Transverse colon (tissue), 4 donors: ENCODE measurements at regions not wholly inside any gene's neighbourhood (a gene's known extent, or its start where the extent isn't known, plus 50 kb on each side); places are given as distances from the start of the nearest gene placed in this dataset.
"Not testable (repeated sequence)": the region's sequence is repeated elsewhere in the genome, so short reads cannot be mapped to it uniquely, and the experiment has no call there.

ENCODE experiments used
- DNase-seq: peaks from one replicate; pipeline ENCODE4 v3.0.0-alpha.2; 2019
- H3K27ac ChIP-seq, 4 donors: fragments of 200-600 bp; sonication (generic); 2 replicates each; pipeline ENCODE4 v1.5.1; 2016 to 2018; ENCODE audit warnings: inconsistent platforms in 4 of 4
- H3K27me3 ChIP-seq: fragments of 200-600 bp; sonication (generic); 2 replicates; pipeline ENCODE4 v1.5.1; 2017; ENCODE audit warnings: inconsistent platforms
- H3K36me3 ChIP-seq, 4 donors: fragments of 200-600 bp; sonication (generic); 2 replicates each; pipeline ENCODE4 v1.5.1; 2017 to 2019; ENCODE audit warnings: inconsistent platforms in 4 of 4
- H3K4me1 ChIP-seq, 4 donors: fragments of 200-600 bp; sonication (generic); 2 replicates each; pipeline ENCODE4 v1.5.1; 2017 to 2020; ENCODE audit warnings: inconsistent platforms in 4 of 4
- H3K4me3 ChIP-seq, 4 donors: fragments of 200-600 bp; sonication (generic); 1 replicate in 1 of 4; 2 replicates in 3 of 4; pipeline versions ENCODE4 v1.5.1 to v1.6.1; 2017 to 2019; ENCODE audit warnings: inconsistent platforms in 4 of 4
- H3K9me3 ChIP-seq, 2 donors: fragments of 200-600 bp; sonication (generic); 2 replicates each; pipeline ENCODE4 v1.5.1; 2017 to 2019; ENCODE audit warnings: inconsistent platforms in 2 of 2
- EP300 ChIP-seq: sonication (generic); formaldehyde crosslinking; IDR thresholded peaks from one replicate; pipeline ENCODE4 v1.6.1; 2017; ENCODE audit warnings: antibody characterized with exemption, low read depth
- POLR2A ChIP-seq: fragments of 450-650 bp; IDR thresholded peaks from one replicate; pipeline ENCODE4 v1.6.1; 2016; ENCODE audit warnings: antibody characterized with exemption, mild to moderate bottlenecking, moderate library complexity
- POLR2AphosphoS5 ChIP-seq, 3 donors: sonication (generic); formaldehyde crosslinking; IDR thresholded peaks; one replicate each; pipeline ENCODE4 v1.6.1; 2016; ENCODE audit warnings: antibody characterized with exemption in 3 of 3
- WGBS, 2 donors: methylation state at CpG; one replicate each; pipeline ENCODE4 v1.1.5; 2018; ENCODE audit warnings: low coverage in 1 of 2; 5-methylcytosine and 5-hydroxymethylcytosine counted together
- in situ Hi-C, 4 donors: fragments of 200-750 bp; cut with MboI; loops; one replicate each; pipeline versions ENCODE4 v1.15.0 to v1.15.1; 2017; ENCODE audit warnings: low sequenced_read_pairs in 3 of 4, low pct_ligation_motif_present in 1 of 4, low pct_unique_long_range_greater_than_20kb in 1 of 4
- intact Hi-C: fragments of 100-400 bp; cut with DNase I; formaldehyde crosslinking; loops from one replicate; pipeline ENCODE4 v1.15.1; 2023; ENCODE audit warnings: low total_unique reads
- TF ChIP-seq, protein P1 (sequence below), 5 experiments: fragments of 200-600 bp in 3 of 5; fragments of 450-650 bp in 2 of 5; sonication (generic) in 3 of 5; IDR thresholded peaks; 1 replicate in 2 of 5; 2 replicates in 3 of 5; pipeline ENCODE4 v1.5.1; 2016 to 2017; ENCODE audit warnings: antibody characterized with exemption in 5 of 5, inconsistent platforms in 3 of 5, mild to moderate bottlenecking in 2 of 5, moderate library complexity in 1 of 5

DNA sequence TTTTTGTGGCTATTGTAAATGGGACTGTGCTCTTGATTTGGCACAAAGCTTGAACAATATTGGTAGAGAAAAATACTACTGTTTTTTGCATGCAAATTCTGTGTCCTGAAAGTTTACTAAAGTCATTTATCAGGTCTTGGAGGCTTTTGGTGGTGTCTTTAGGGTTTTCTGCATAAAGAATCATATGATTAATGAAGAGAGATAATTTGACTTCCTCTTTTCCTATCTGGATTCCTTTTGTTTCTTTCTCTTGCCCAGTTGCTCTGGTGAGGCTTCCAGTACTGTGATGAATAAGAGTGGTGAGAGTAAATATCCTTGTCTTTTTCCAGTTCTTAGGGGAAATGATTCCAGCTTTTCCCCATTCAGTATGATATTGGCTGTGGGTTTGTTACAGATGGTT is 1166.7 kb downstream of the NCAM2 start:
- TF ChIP-seq, protein P1, sequence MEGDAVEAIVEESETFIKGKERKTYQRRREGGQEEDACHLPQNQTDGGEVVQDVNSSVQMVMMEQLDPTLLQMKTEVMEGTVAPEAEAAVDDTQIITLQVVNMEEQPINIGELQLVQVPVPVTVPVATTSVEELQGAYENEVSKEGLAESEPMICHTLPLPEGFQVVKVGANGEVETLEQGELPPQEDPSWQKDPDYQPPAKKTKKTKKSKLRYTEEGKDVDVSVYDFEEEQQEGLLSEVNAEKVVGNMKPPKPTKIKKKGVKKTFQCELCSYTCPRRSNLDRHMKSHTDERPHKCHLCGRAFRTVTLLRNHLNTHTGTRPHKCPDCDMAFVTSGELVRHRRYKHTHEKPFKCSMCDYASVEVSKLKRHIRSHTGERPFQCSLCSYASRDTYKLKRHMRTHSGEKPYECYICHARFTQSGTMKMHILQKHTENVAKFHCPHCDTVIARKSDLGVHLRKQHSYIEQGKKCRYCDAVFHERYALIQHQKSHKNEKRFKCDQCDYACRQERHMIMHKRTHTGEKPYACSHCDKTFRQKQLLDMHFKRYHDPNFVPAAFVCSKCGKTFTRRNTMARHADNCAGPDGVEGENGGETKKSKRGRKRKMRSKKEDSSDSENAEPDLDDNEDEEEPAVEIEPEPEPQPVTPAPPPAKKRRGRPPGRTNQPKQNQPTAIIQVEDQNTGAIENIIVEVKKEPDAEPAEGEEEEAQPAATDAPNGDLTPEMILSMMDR (IDR thresholded peaks at IDR 0.05), result no peak
- TF ChIP-seq POLR2AphosphoS5 (IDR thresholded peaks at IDR 0.05) (no peak), POLR2A (no peak), EP300 (no peak)
- H3K4me3 ChIP-seq, result no peak overlapping the region
- in situ Hi-C loops, result no loop called here
- H3K27ac ChIP-seq, result no peak overlapping the region
- peaks cover 0 to 4% of the 10 kb centered on the region in 2 donors for H3K9me3 ChIP-seq
- H3K4me1 ChIP-seq, result no peaks in the 10 kb centered on the region
- H3K36me3 ChIP-seq, result no peaks in the 10 kb centered on the region
- no peaks in the 10 kb centered on the region for H3K27me3 ChIP-seq
- intact Hi-C loops, result no loop called here
- no peak for DNase-seq

DNA sequence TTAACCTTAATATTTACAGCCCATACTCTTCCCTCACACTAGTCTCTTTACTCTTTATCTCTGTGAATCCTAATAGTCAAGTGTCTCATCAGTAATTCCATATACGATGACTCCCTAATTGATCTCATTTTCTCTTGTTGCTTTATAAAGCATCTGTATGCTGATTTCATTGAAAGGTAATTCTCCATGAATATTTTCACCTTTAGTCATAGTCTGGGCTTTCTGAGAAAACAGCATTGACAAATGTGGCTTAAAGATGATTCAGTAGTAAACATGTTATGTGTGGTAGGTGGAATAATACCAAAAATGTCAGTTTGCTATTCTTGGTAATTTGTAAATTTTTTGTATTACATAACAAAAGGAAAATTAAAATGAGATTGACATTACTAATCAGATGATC is 1176.5 kb downstream of the NCAM2 start:
- in situ Hi-C loops (no loop called here), intact Hi-C loops (no loop called here)
- H3K4me3 ChIP-seq, result no peak overlapping the region
- no peak overlapping the region for H3K27ac ChIP-seq
- no peaks in the 10 kb centered on the region for H3K9me3 ChIP-seq
- H3K27me3 ChIP-seq, result no peaks in the 10 kb centered on the region
- no peaks in the 10 kb centered on the region for H3K36me3 ChIP-seq
- DNase-seq, result no peak
- 94 to 100% methylated on average over 1 of the region's 1 CpG for WGBS, 2 donors
- no peaks in the 10 kb centered on the region for H3K4me1 ChIP-seq
- no peak for TF ChIP-seq EP300
- TF ChIP-seq, protein P1 (IDR thresholded peaks at IDR 0.05), result no peak
- no peak for TF ChIP-seq POLR2AphosphoS5 (IDR thresholded peaks at IDR 0.05)
- TF ChIP-seq POLR2A, result no peak

DNA sequence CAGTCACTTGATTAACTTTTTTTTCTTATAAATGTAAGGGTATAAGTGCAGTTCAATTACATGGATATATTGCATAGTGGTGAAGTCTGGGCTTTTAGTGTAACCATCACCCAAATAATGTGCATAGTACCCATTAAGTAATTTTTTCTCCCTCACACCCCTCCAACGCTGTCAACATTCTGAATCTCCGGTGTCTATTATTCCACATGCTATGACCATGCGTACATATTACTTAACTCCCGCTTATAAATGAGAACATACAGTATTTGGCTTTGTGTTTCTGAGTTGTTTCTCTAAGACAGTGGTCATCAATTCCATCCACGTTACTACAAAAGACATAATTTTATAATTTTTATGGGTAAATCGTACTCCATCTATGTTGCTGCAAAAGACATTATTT is 1191.1 kb downstream of the NCAM2 start:
- Histone ChIP-seq H3K4me1 (no peaks in the 10 kb centered on the region), H3K36me3 (no peaks in the 10 kb centered on the region), H3K27ac (no peak overlapping the region), H3K9me3 (no peaks in the 10 kb centered on the region), H3K4me3 (no peak overlapping the region), H3K27me3 (no peaks in the 10 kb centered on the region)
- no peak for DNase-seq
- intact Hi-C loops (no loop called here), in situ Hi-C loops (no loop called here)
- WGBS, 2 donors, result 92 to 97% methylated on average over 6 of the region's 6 CpGs
- TF ChIP-seq POLR2A, result no peak
- TF ChIP-seq POLR2AphosphoS5 (IDR thresholded peaks at IDR 0.05), result no peak

- intact Hi-C loops, result no loop called here
- WGBS, 2 donors, result 29 to 63% methylated on average over 1 of the region's 1 CpG
- H3K4me3 ChIP-seq, result no peak overlapping the region
- no peaks in the 10 kb centered on the region for H3K36me3 ChIP-seq
- no peak overlapping the region for H3K27ac ChIP-seq
- TF ChIP-seq EP300, result no peak
- no peak for TF ChIP-seq POLR2AphosphoS5 (IDR thresholded peaks at IDR 0.05)
- TF ChIP-seq POLR2A, result no peak
- TF ChIP-seq, protein P1 (IDR thresholded peaks at IDR 0.05), result no peak
- no peaks in the 10 kb centered on the region for H3K27me3 ChIP-seq
- H3K9me3 ChIP-seq, result no peaks in the 10 kb centered on the region
- in situ Hi-C loops, result no loop called here
- no peaks in the 10 kb centered on the region for H3K4me1 ChIP-seq
- DNase-seq, result no peak
Measured at GRCh38 chr21:22191581-22191980, 1193.4 kb downstream of the NCAM2 start.

DNA sequence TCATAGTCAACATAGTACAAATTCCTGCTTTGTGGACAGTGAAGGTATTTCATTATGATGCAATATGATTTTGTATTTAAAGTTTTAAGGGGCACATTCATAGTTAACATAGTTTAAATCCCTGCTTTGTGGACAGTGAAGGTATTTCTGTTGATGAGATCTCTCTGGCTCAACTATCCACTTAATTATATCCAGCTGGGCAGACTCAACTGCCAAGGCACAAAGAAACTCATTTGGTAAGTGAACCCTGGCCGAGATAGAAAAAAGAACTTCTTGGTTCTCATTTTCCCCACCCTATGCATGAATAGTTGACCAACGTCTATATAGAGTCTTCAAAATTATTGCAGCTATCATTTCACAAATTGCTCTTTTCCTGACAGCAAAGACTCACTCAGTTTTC is 1194.6 kb downstream of the NCAM2 start:
- H3K27ac ChIP-seq, result no peak overlapping the region
- H3K27me3 ChIP-seq, result no peaks in the 10 kb centered on the region
- TF ChIP-seq EP300 (no peak), POLR2A (no peak), POLR2AphosphoS5 (IDR thresholded peaks at IDR 0.05) (no peak)
- TF ChIP-seq, protein P1 (IDR thresholded peaks at IDR 0.05), result no peak
- intact Hi-C loops, result no loop called here
- H3K4me3 ChIP-seq, result no peak overlapping the region
- H3K9me3 ChIP-seq, result no peaks in the 10 kb centered on the region
- no peak for DNase-seq
- no peaks in the 10 kb centered on the region for H3K36me3 ChIP-seq
- H3K4me1 ChIP-seq, result no peaks in the 10 kb centered on the region
- WGBS, 2 donors, result 54 to 65% methylated on average over 2 of the region's 2 CpGs
- in situ Hi-C loops, result no loop called here

DNA sequence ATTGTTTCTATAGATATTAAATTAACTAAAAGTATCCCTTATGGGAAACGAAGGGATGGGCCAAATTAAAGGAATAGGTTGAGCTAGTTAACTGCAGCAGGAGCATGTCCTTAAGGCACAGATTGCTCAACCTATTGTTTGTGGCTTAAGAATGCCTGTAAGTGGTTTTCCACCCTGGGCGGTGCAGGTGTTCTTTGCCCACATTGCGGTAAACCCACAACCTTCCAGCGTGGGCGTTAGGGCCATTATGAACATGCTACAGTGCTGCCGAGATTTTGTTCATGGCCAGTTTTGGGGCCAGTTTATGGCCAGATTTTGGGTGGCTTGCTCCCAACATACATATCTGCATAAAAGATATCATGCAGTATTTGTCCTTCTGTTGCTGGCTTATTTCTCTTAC is 1196.8 kb downstream of the NCAM2 start:
- H3K36me3 ChIP-seq, H3K4me3 ChIP-seq, H3K27ac ChIP-seq, H3K27me3 ChIP-seq, intact Hi-C loops, H3K4me1 ChIP-seq, DNase-seq, in situ Hi-C loops, H3K9me3 ChIP-seq: not testable (repeated sequence)
- 44 to 77% methylated on average over 1 to 6 of the region's 6 CpGs for WGBS, 2 donors
